ENCODE measurements at regions not wholly inside any gene's neighbourhood (a gene's known extent, or its start where the extent isn't known, plus 50 kb on each side); places are given as distances from the start of the nearest gene placed in this dataset.

- no peak for TF ChIP-seq ZNF76 (tag by site-specific recombination; IDR thresholded peaks at IDR 0.05; ENCODE audit: borderline replicate concordance, low read depth)
- no peak for TF ChIP-seq ZFP37 (tag by site-specific recombination; IDR thresholded peaks at IDR 0.05)
- TF ChIP-seq ZFP3 (tag by site-specific recombination; IDR thresholded peaks at IDR 0.05; ENCODE audit: low read depth), result no peak
- no peak for TF ChIP-seq ZNF473 (tag by site-specific recombination; IDR thresholded peaks at IDR 0.05)
- peak; percentile 90 for TF ChIP-seq CTCF (tag by site-specific recombination; IDR thresholded peaks at IDR 0.05)
- no peak for TF ChIP-seq YY1 (tag by site-specific recombination; IDR thresholded peaks at IDR 0.05)
- TF ChIP-seq ZNF18 (tag by site-specific recombination; IDR thresholded peaks at IDR 0.05), result no peak
- no peak for TF ChIP-seq EGR2 (tag by site-specific recombination; IDR thresholded peaks at IDR 0.05; ENCODE audit: low read depth)
- no peak for TF ChIP-seq ZNF501 (tag by site-specific recombination; IDR thresholded peaks at IDR 0.05)
- no peak for TF ChIP-seq REST (tag by site-specific recombination; IDR thresholded peaks at IDR 0.05)
- TF ChIP-seq PATZ1 (tag by site-specific recombination; IDR thresholded peaks at IDR 0.05), result no peak
Measured at GRCh38 chr2:199704358-199705238, 146.4 kb downstream of the FTCDNL1 start.

Data from HEK293 (cell line).